K562 (cell line): ENCODE measurements at regions not wholly inside any gene's neighbourhood (a gene's known extent, or its start where the extent isn't known, plus 50 kb on each side); places are given as distances from the start of the nearest gene placed in this dataset.
A peak's percentile ranks its signal among the peaks of the same experiment; 100 is the strongest.

Source experiments
- ATAC-seq: fragments of 200-7000 bp; cut with Tn5 transposase; 3 replicates; pipeline ENCODE4 v1.9.1; 2020; ENCODE audit warnings: moderate library complexity
- BruUV-seq: library from RNA; stranded (reverse); fragments of 400-500 nt; replicated peaks from 2 replicates; lab custom pipeline; 2021; lab: Mats Ljungman, UMichigan
- CTCF ChIA-PET: fragments of 300-600 bp; formaldehyde crosslinking; extraction: SDS; loops from one replicate; lab custom pipeline; 2021; ENCODE audit warnings: low intra/inter-chr PET ratio; lab: Yijun Ruan, JAX
- POLR2A ChIA-PET: fragments of 300-600, 350-650 bp; sonication (Branson Sonifier 250); formaldehyde crosslinking; extraction: SDS; loops from one replicate; lab custom pipeline; 2021; ENCODE audit warnings: antibody characterized with exemption, inconsistent platforms; lab: Yijun Ruan, JAX
- DNase-seq, 4 experiments: peaks; one replicate each; pipeline versions ENCODE4 v3.0.0 to v3.0.0-alpha.2; 2011 to 2018; ENCODE audit warnings: low spot score in 3 of 4, mixed read lengths in 3 of 4; ENCODE audit errors: extremely low read depth in 1 of 4
- FAIRE-seq: peaks from 2 replicates; lab custom pipeline; 2011; peaks lifted over from hg19 to GRCh38; lab: Jason Lieb, UNC
- H2AFZ ChIP-seq: 2 replicates; pipeline ENCODE4 v1.6.0; 2011; ENCODE audit warnings: low read depth, low read length, control low read depth, inconsistent platforms
- H3K27ac ChIP-seq: fragments of 200-600 bp; 3 replicates; pipeline ENCODE4 v1.8.0; 2011; ENCODE audit warnings: low read depth, mild to moderate bottlenecking, control low read depth, inconsistent platforms, low read length, moderate library complexity, mixed read lengths; ENCODE audit errors: extremely low read depth
- H3K27me3 ChIP-seq, 2 experiments: fragments of 300-600 bp in 1 of 2; 2 replicates in 1 of 2; 3 replicates in 1 of 2; pipeline versions ENCODE4 v1.6.0 to v1.8.0; 2011; ENCODE audit warnings: inconsistent platforms in 2 of 2, low read length in 2 of 2, mild to moderate bottlenecking in 1 of 2, mixed read lengths in 1 of 2, moderate library complexity in 1 of 2; ENCODE audit not compliant: control insufficient read depth in 2 of 2, insufficient read depth in 2 of 2
- H3K36me3 ChIP-seq: fragments of 300-600 bp; 3 replicates; pipeline ENCODE4 v1.8.0; 2011; ENCODE audit warnings: mild to moderate bottlenecking, low read length, inconsistent platforms; ENCODE audit not compliant: control insufficient read depth, insufficient read depth
- H3K4me1 ChIP-seq, 2 experiments: fragments of 200-600 bp in 1 of 2; replicated peaks in 1 of 2; 2 replicates in 1 of 2; 3 replicates in 1 of 2; pipeline versions ENCODE4 v1.5.1 to v1.8.0; 2011; ENCODE audit warnings: inconsistent platforms in 2 of 2, low read length in 2 of 2, mild to moderate bottlenecking in 1 of 2, mixed read lengths in 1 of 2, moderate library complexity in 1 of 2; ENCODE audit not compliant: control insufficient read depth in 2 of 2, insufficient read depth in 2 of 2
- H3K4me2 ChIP-seq: 2 replicates; pipeline ENCODE4 v1.6.1; 2011; ENCODE audit warnings: low read length, control low read depth, inconsistent platforms, mixed read lengths; ENCODE audit not compliant: insufficient read depth
- H3K4me3 ChIP-seq: fragments of 200-600 bp; sonication (generic), shearing (Covaris generic); 2 replicates; pipeline ENCODE4 v1.5.1; 2016; ENCODE audit warnings: control low read depth, inconsistent platforms
- H3K79me2 ChIP-seq: fragments of 200-600 bp; 3 replicates; pipeline ENCODE4 v1.8.0; 2011; ENCODE audit warnings: low read length, inconsistent platforms; ENCODE audit not compliant: control insufficient read depth, insufficient read depth
- H3K9ac ChIP-seq, 2 experiments: 2 replicates each; pipeline versions ENCODE4 v1.6.0 to v1.6.1; 2011; ENCODE audit warnings: low read depth in 2 of 2, low read length in 2 of 2, control low read depth in 1 of 2, inconsistent platforms in 1 of 2, mild to moderate bottlenecking in 1 of 2, mixed read lengths in 1 of 2; ENCODE audit not compliant: insufficient read depth in 1 of 2
- H3K9me1 ChIP-seq: one replicate; pipeline ENCODE4 v1.6.0; 2011; ENCODE audit warnings: inconsistent platforms, mild to moderate bottlenecking, low read length, moderate library complexity; ENCODE audit not compliant: control insufficient read depth, insufficient read depth
- H3K9me3 ChIP-seq: replicated peaks from 2 replicates; pipeline ENCODE4 v1.5.1; 2011; ENCODE audit warnings: low read depth, low read length, inconsistent platforms; ENCODE audit not compliant: control insufficient read depth, insufficient read depth
- H4K20me1 ChIP-seq: replicated peaks from 2 replicates; pipeline ENCODE4 v1.6.1; 2011; ENCODE audit warnings: low read length, inconsistent platforms, mixed read lengths; ENCODE audit not compliant: control insufficient read depth, insufficient read depth
- CAMTA2 ChIP-seq: fragments of 250-450 bp; sonication (Bioruptor Pico); conservative IDR thresholded peaks from 2 replicates; pipeline ENCODE4 v1.5.1; 2022
- CBX5 ChIP-seq: IDR thresholded peaks from 2 replicates; pipeline ENCODE4 v1.6.1; 2014; ENCODE audit warnings: low read depth, borderline replicate concordance
- FOXP1 ChIP-seq: sonication (generic); formaldehyde crosslinking; IDR thresholded peaks from 2 replicates; pipeline ENCODE4 v1.8.0; 2022; ENCODE audit warnings: mild to moderate bottlenecking, missing genetic modification reagents
- GTF2A2 ChIP-seq: IDR thresholded peaks from 2 replicates; pipeline ENCODE4 v1.6.1; 2016; ENCODE audit warnings: mild to moderate bottlenecking, missing genetic modification characterization, missing compliant biosample characterization
- HMG20A ChIP-seq: fragments of 450-650 bp; formaldehyde crosslinking; conservative IDR thresholded peaks from 2 replicates; pipeline ENCODE4 v1.4.0; 2020; ENCODE audit warnings: mild to moderate bottlenecking, mixed read lengths
- IRF9 ChIP-seq: fragments of 450-650 bp; IDR thresholded peaks from 2 replicates; pipeline ENCODE4 v1.6.1; 2016; ENCODE audit warnings: missing biosample characterization, missing genetic modification characterization
- MAFF ChIP-seq: IDR thresholded peaks from 2 replicates; pipeline ENCODE4 v1.6.1; 2012; ENCODE audit warnings: low read length, improper control_type of control experiment
- MTA1 ChIP-seq: fragments of 450-650 bp; IDR thresholded peaks from 2 replicates; pipeline ENCODE4 v1.6.1; 2017; ENCODE audit warnings: borderline replicate concordance
- NFE2 ChIP-seq: IDR thresholded peaks from 2 replicates; pipeline ENCODE4 v1.6.1; 2014; ENCODE audit warnings: antibody characterized with exemption, low read depth
- NR2C2 ChIP-seq, 2 experiments: fragments of 200-800 bp in 1 of 2; sonication (Bioruptor generic) in 1 of 2; sonication (generic) in 1 of 2; formaldehyde crosslinking in 1 of 2; IDR thresholded peaks; 2 replicates each; pipeline versions ENCODE4 v1.6.1 to v1.8.0; 2016 to 2022; ENCODE audit warnings: mild to moderate bottlenecking in 1 of 2, missing compliant biosample characterization in 1 of 2, missing genetic modification characterization in 1 of 2, missing genetic modification reagents in 1 of 2
- PCBP2 ChIP-seq: fragments of 200-400 bp; formaldehyde crosslinking; IDR thresholded peaks from 2 replicates; pipeline ENCODE4 v1.6.1; 2018; ENCODE audit warnings: low read length, low read depth, mild to moderate bottlenecking, moderate library complexity; ENCODE audit not compliant: poor library complexity, severe bottlenecking
- RBM22 ChIP-seq: fragments of 200-400 bp; formaldehyde crosslinking; IDR thresholded peaks from 2 replicates; pipeline ENCODE4 v1.6.1; 2018; ENCODE audit warnings: low read length, low read depth; ENCODE audit not compliant: poor library complexity, severe bottlenecking
- SAFB ChIP-seq: fragments of 200-400 bp; formaldehyde crosslinking; IDR thresholded peaks from 2 replicates; pipeline ENCODE4 v1.6.1; 2017; ENCODE audit warnings: low read depth, low read length, borderline replicate concordance
- SAP30 ChIP-seq: fragments of 200-600 bp; sonication (generic); IDR thresholded peaks from 2 replicates; pipeline ENCODE4 v1.6.1; 2012; ENCODE audit warnings: borderline replicate concordance, low read depth, mild to moderate bottlenecking, moderate library complexity, low read length, control low read depth, inconsistent platforms; ENCODE audit not compliant: insufficient read depth, poor library complexity, severe bottlenecking
- TCF7 ChIP-seq: sonication (generic); IDR thresholded peaks from 2 replicates; pipeline ENCODE4 v1.6.1; 2016; ENCODE audit warnings: antibody characterized with exemption, borderline replicate concordance
- TCFL5 ChIP-seq: fragments of 250-450 bp; sonication (Bioruptor Pico); conservative IDR thresholded peaks from 2 replicates; pipeline ENCODE4 v1.6.1; 2021; ENCODE audit warnings: mild to moderate bottlenecking, moderate library complexity, matching md5 sums
- TEAD2 ChIP-seq: fragments of 450-650 bp; IDR thresholded peaks from 2 replicates; pipeline ENCODE4 v1.6.1; 2016; ENCODE audit warnings: missing genetic modification characterization, control low read depth, missing compliant biosample characterization
- THAP7 ChIP-seq: fragments of 250-450 bp; sonication (Bioruptor Pico); IDR thresholded peaks from 2 replicates; pipeline ENCODE4 v1.5.0; 2021
- XRCC3 ChIP-seq: fragments of 450-650 bp; IDR thresholded peaks from 2 replicates; pipeline ENCODE4 v1.6.1; 2017; ENCODE audit warnings: mild to moderate bottlenecking, moderate library complexity
- ZC3H8 ChIP-seq: fragments of 450-650 bp; IDR thresholded peaks from 2 replicates; pipeline ENCODE4 v1.6.1; 2017
- ZNF124 ChIP-seq: sonication (generic); formaldehyde crosslinking; IDR thresholded peaks from 2 replicates; pipeline ENCODE4 v1.8.1; 2022; ENCODE audit warnings: missing genetic modification reagents
- WGBS: fragments of 100-300 bp; shearing (Covaris generic); methylation state at CpG from one replicate; pipeline ENCODE4 v1.1.6; 2016; ENCODE audit warnings: low coverage, mixed read lengths; ENCODE audit not compliant: insufficient coverage; ENCODE audit errors: missing lambda C conversion rate; 5-methylcytosine and 5-hydroxymethylcytosine counted together
- in situ Hi-C: fragments of 300-500 bp; cut with MboI; formaldehyde crosslinking; loops from 4 replicates; pipeline ENCODE4 v1.15.0; 2018; ENCODE audit warnings: inconsistent platforms, mixed read lengths
- intact Hi-C: fragments of 100-400 bp; cut with micrococcal nuclease; formaldehyde crosslinking; loops from 2 replicates; pipeline ENCODE4 v1.14.2; 2022

- TF ChIP-seq XRCC3 (no peak), TCFL5 (no peak), NR2C2 (CRISPR knock-in tag; IDR thresholded peaks at IDR 0.05) (no peak), NR2C2 (tag; IDR thresholded peaks at IDR 0.05) (no peak), SAP30 (no peak), CBX5 (no peak), SAFB (no peak)
These were observed 345.3 kb downstream of the CXCL12 start (continued) for GRCh38 chr10:44039599-44039998.

- POLR2A ChIA-PET, result no interaction called here
- CTCF ChIA-PET, result no interaction called here
- TF ChIP-seq THAP7 (CRISPR knock-in tag), result no peak
- no peak for TF ChIP-seq MTA1
- no peak for TF ChIP-seq CAMTA2 (CRISPR knock-in tag)
- TF ChIP-seq HMG20A (CRISPR knock-in tag), result no peak
- no peak for TF ChIP-seq PCBP2
- TF ChIP-seq TCF7, result no peak
- TF ChIP-seq GTF2A2 (tag), result no peak
- TF ChIP-seq NFE2, result no peak
- no peak for TF ChIP-seq FOXP1 (CRISPR knock-in tag)
- TF ChIP-seq ZC3H8, result no peak
- no peak for TF ChIP-seq ZNF124 (CRISPR knock-in tag)
- no peak for TF ChIP-seq RBM22
- TF ChIP-seq TEAD2, result no peak
- TF ChIP-seq MAFF, result no peak
- no peak for TF ChIP-seq IRF9
- Histone ChIP-seq H3K4me2 (no peak overlapping the region), H3K36me3 (no peaks in the 10 kb centered on the region), H3K27me3 (no peaks in the 10 kb centered on the region), H3K79me2 (no peaks in the 10 kb centered on the region), H3K4me1 (no peaks in the 10 kb centered on the region), H3K9me3 (no peaks in the 10 kb centered on the region), H2AFZ (no peak overlapping the region), H3K27ac (no peak overlapping the region), H4K20me1 (no peaks in the 10 kb centered on the region), H3K9ac (no peak overlapping the region), H3K9me1 (no peaks in the 10 kb centered on the region), H3K4me3 (no peak overlapping the region)
- no TSS peak for BruUV-seq
- in situ Hi-C loops (no loop called here), intact Hi-C loops (no loop called here)
- WGBS, result 6% methylated on average over 3 of the region's 3 CpGs
- ATAC-seq (no peak), FAIRE-seq (peak; percentile 42), DNase-seq (no peak)
These were observed 348.5 kb downstream of the CXCL12 start for GRCh38 chr10:44036425-44036824.
